Fibroblast of skin of abdomen (primary cell): ENCODE measurements at regions not wholly inside any gene's neighbourhood (a gene's known extent, or its start where the extent isn't known, plus 50 kb on each side); places are given as distances from the start of the nearest gene placed in this dataset.

Source experiments
- DNase-seq: peaks from one replicate; pipeline ENCODE4 v3.0.0-alpha.2; 2013

DNA sequence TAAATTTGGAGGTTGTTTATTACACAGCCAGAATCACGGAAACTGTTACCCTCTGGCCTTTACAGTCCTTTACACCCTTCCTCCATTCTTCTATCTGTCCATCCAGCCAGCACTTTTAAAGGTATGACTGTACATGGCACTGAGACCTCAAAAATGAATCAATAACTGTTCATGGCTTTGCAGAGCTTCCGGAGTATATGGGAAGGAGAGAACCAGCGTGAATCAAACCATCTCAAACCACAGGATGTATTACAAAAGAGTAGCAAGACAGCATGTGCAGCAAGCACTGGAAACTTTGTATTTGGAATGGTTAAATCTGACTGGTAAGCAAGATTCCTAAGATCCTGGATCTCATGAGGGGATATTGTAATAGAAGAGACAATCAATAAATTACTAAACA lies 228.5 kb upstream of the CASK start:
- DNase-seq, result no peak

DNA sequence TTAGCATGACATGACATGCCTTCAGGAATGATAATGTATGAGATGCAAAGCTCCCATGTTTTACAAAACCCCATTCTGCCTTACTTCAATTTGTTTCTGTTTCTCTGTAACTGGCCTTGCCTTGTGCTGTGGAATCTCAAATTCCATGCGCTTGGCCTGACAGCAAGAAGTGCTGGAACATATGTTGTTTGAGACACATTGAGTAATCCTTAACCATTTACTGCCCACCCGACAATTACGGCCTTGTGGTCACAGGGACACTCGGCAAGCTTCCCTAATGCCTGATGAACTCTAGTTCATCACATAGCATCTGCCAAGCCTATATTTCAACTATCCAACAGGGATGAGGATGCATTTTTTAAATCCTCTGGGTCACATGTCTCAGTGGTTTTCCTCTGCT lies 226.4 kb upstream of the CASK start:
- DNase-seq, result peak; percentile 51

- no peak for DNase-seq
Observed at GRCh38 chrX:42149281-42149680, 225.9 kb upstream of the CASK start.

- DNase-seq, result no peak
Observed at GRCh38 chrX:42143866-42144592, 220.7 kb upstream of the CASK start.

GRCh38 chrX:42140320-42140719 lies 217.0 kb upstream of the CASK start:
- no peak for DNase-seq

- no peak for DNase-seq
Observed at GRCh38 chrX:42135583-42136228, 212.4 kb upstream of the CASK start.

DNA sequence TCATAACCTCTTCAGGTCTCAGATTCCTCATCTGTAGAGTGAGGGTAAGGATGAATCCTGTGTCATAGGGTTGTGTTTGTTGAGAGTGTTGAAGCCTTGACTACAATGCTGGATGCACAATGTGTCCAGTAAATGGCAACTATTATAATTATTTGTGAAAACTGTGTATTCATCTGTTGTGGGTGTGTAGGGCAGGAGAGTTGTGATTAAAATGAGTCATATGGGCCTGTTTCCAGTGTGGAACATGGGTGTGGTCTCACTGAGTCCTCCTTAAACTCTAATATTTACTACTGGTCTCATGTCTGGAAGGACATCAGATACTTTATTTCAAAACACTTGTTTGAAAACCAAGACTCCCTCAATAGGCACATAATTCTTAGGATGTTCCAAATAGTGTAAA lies 208.5 kb upstream of the CASK start:
- no peak for DNase-seq

- no peak for DNase-seq
Observed at GRCh38 chrX:42129022-42129940, 205.9 kb upstream of the CASK start.

DNA sequence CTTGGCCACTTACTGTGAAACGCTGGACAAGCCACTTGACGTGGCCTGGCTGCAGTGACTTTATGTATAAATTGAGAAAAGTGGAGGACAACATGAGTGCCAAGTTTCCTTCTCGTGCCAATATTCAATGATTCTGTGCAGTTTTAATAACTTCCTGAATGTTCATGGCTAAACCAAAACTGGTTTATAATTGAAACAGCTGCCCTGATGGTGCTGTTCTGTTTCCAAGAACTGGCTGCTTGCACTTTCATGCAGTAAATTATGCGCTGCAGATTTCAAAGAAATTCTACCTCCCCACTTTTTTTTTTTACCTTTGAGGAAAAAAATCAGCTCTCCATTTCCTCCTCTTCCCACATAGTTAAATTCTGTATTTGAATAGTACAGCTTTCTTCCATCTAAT lies 205.2 kb upstream of the CASK start:
- DNase-seq, result no peak

GRCh38 chrX:42128020-42128419 lies 204.7 kb upstream of the CASK start:
- no peak for DNase-seq

DNA sequence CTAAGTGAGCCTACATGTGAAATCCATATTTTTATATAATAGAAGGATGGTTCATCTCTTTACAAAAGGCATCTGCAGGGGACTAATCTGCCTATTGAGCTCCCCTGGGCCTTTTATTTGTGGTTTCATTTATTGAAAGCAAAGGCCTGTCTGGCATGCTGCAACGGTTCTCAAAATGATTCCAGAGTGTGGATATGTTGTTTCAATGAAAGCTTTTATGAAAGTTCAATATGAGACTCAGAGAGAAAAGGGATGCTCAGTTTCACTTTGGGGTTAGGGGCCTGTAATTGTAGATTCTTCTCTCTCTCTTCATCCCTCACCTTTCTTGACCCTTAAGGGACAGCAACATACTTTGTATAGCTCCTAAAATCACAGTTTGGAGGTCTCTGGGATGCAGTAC lies 204.2 kb upstream of the CASK start:
- no peak for DNase-seq

GRCh38 chrX:42123369-42123768 lies 200.0 kb upstream of the CASK start:
- no peak for DNase-seq

GRCh38 chrX:42119076-42119475 lies 195.7 kb upstream of the CASK start:
- peak; percentile 41 for DNase-seq

GRCh38 chrX:42117318-42117717 lies 194.0 kb upstream of the CASK start:
- no peak for DNase-seq

GRCh38 chrX:42109428-42109827 lies 186.1 kb upstream of the CASK start:
- DNase-seq, result no peak

GRCh38 chrX:42107495-42108488 lies 184.4 kb upstream of the CASK start:
- no peak for DNase-seq

GRCh38 chrX:42106556-42106955 lies 183.2 kb upstream of the CASK start:
- no peak for DNase-seq

- no peak for DNase-seq
Observed at GRCh38 chrX:42102586-42103282, 179.4 kb upstream of the CASK start.

GRCh38 chrX:42098900-42099299 lies 175.5 kb upstream of the CASK start:
- no peak for DNase-seq

- DNase-seq, result no peak
Observed at GRCh38 chrX:42097486-42097885, 174.1 kb upstream of the CASK start.

DNA sequence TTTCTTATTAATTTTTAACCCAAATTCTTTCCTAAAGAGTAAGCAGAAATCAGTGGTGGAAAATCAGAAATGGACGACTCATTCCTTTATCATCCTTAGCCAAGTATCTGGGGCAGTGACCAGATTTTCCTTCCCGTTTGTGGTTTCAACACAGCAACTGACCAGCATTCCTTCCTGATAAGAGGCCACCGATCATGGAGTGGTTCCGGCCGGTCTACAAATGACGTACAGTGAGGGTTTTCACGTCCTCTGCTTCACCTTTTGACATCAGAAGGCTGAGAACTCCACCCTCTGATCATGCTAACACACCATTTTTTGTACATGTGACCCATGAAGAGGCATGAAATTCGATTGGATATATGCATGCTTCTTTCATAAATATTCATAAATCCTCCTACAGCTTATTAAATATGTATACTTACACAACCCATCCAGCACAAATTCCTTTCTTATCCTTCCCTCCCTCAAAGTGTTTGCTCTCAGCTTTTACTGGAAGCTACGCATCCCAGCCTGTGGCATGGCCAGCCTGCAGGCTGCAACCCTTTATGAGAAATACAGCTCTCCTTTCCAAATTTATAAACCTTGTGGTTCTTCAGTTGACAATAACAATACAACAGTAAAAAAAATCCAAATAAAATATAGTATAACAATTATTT lies 173.0 kb upstream of the CASK start:
- peak; percentile 85 for DNase-seq
